HG03432 (cell line): ENCODE measurements at regions not wholly inside any gene's neighbourhood (a gene's known extent, or its start where the extent isn't known, plus 50 kb on each side); places are given as distances from the start of the nearest gene placed in this dataset.
"Not testable (repeated sequence)": the region's sequence is repeated elsewhere in the genome, so short reads cannot be mapped to it uniquely, and the experiment has no call there.

ENCODE experiments used
- ATAC-seq: cut with Tn5 transposase; IDR thresholded peaks from one replicate; pipeline ENCODE4 v1.9.1; 2021; ENCODE audit warnings: mild to moderate bottlenecking, moderate library complexity; ENCODE audit not compliant: unreplicated experiment

DNA sequence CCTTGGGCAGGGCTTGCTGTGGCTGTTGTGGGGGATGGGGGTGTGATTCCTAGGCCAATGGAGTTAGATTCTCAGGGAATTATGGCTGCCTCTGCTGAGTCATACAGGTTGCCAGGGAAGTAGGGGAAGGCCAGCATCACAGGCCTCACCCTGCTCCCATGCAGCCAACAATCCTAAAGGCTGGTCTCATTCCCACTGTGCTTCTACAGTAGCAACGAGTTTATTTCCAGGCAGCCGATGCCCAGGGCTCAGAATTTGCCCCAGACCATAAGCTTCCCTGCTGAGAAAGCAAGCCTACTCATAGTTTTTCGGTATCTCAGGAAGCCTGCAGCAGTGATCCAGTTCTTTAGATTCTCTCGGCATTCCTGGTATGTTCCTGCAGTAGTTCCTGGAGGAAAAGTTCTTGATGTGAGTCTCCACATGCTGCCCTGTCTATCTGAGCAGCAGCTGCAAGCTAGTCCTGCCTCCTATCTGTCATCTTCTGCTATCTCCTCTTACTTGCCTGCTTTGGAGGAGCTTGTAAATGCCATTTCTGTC is 59.3 kb upstream of the SELENOP start:
- no peak for ATAC-seq

DNA sequence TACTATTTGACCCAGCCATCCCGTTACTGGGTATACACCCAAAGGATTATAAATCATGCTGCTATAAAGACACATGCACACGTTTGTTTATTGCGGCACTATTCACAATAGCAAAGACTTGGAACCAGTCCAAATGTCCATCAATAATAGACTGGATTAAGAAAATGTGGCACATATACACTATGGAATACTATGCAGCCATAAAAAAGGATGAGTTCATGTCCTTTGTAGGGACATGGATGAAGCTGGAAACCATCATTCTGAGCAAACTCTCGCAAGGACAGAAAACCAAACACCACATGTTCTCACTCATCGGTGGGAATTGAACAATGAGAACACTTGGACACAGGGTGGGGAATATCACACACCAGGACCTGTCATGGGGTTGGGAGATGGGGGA is 56.7 kb upstream of the SELENOP start:
- ATAC-seq = not testable (repeated sequence)

DNA sequence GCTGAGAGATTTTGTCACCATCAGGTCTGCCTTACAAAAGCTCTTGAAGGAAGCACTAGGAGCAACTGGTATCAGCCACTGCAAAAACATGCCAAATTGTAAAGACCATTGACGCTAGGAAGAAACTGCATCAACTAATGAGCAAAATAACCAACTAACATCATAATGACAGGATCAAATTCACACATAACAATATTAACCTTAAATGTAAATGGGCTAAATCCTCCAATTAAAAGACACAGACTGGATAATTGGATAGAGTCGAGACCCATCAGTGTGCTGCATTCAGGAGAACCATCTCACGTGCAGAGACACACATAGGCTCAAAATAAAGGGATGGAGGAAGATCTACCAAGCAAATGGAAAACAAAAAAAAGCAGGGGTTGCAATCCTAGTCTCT is 53.1 kb upstream of the SELENOP start:
- not testable (repeated sequence) for ATAC-seq
